GM13977 (cell line): ENCODE measurements at regions not wholly inside any gene's neighbourhood (a gene's known extent, or its start where the extent isn't known, plus 50 kb on each side); places are given as distances from the start of the nearest gene placed in this dataset.
"Not testable (repeated sequence)": the region's sequence is repeated elsewhere in the genome, so short reads cannot be mapped to it uniquely, and the experiment has no call there.

Experiments used
- DNase-seq: peaks from one replicate; pipeline ENCODE4 v3.0.0; 2012; ENCODE audit warnings: low spot score
- in situ Hi-C: fragments of 300-500 bp; cut with MboI; formaldehyde crosslinking; loops from one replicate; pipeline ENCODE4 v1.12.0; 2022; ENCODE audit warnings: low sequenced_read_pairs, low pct_unique_long_range_greater_than_20kb, mixed read lengths, inconsistent platforms; ENCODE audit not compliant: unreplicated experiment
- TF ChIP-seq, protein P1 (sequence below): IDR thresholded peaks from 2 replicates; pipeline ENCODE4 v1.5.1; 2012; ENCODE audit warnings: mild to moderate bottlenecking, control low read depth; ENCODE audit not compliant: insufficient read depth; ENCODE audit errors: extremely low read depth, missing control alignments

DNA sequence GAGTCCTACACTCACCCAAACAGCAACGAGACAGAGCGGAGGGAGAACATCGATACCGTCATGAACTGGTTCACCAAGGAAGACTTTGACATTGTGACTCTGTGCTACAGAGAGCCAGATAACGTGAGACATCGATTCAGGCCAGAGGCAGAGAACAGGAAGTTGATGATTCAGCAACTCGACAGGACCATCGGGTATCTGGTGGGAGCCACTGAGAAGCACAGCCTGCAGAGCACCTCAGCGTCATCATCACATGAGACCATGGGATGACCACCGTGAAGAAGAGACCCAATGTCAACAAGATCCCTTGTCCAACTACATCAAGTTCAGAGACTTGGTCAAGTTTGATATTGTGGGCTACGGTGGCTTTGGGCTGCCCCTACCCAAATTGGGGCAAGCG, 60.8 kb upstream of the DEFB108B start:
- in situ Hi-C loops, DNase-seq: not testable (repeated sequence)

DNA sequence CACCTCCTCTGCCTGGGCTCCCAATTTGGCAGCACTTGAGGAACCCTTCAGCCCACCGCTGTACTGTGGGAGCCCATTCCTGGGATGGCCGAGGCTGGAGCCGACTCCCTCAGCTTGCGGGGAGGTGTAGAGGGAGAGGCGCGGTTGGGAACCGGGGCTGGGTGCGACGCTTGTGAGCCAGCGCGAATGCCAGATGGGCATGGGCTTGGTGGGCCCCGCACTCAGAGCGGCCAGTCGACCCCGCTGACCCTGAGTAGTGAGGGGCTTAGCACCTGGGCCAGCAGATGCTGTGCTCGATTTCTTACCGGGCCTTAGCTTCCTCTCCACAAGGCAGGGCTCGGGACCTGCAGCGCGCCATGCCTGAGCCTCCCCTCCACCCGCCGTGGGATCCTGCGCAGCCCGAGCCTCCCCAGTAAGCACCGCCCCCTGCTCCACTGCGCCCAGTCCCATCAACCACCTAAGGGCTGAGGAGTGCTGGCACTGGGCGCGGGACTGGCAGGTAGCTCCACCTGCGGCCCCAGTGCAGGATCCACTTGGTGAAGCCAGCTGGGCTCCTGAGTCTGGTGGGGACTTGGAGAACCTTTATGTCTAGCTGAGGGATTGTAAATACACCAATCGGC, 58.3 kb upstream of the DEFB108B start:
- no peak for DNase-seq
- TF ChIP-seq, protein P1, sequence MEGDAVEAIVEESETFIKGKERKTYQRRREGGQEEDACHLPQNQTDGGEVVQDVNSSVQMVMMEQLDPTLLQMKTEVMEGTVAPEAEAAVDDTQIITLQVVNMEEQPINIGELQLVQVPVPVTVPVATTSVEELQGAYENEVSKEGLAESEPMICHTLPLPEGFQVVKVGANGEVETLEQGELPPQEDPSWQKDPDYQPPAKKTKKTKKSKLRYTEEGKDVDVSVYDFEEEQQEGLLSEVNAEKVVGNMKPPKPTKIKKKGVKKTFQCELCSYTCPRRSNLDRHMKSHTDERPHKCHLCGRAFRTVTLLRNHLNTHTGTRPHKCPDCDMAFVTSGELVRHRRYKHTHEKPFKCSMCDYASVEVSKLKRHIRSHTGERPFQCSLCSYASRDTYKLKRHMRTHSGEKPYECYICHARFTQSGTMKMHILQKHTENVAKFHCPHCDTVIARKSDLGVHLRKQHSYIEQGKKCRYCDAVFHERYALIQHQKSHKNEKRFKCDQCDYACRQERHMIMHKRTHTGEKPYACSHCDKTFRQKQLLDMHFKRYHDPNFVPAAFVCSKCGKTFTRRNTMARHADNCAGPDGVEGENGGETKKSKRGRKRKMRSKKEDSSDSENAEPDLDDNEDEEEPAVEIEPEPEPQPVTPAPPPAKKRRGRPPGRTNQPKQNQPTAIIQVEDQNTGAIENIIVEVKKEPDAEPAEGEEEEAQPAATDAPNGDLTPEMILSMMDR = no peak
- in situ Hi-C loops = no loop called here

DNA sequence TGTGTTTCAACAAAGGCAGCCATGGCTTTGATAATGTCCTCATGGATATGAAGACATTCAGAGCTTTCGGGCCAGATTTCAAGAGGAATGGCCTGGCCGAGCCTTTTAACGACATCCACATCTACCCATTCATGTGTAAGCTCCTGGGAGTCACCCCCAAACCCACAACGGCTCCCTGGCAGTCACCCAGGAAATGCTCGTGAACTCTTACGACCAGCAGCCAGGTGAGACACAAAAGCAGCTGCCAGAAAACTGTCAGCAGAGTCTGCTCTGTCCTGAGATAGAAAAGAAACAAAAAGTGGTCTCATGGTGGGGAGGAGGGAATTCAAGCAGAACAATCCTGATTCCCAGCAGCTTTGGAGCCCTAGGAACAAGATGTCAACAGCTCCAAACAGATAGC, 52.9 kb upstream of the DEFB108B start:
- DNase-seq, in situ Hi-C loops: not testable (repeated sequence)

DNA sequence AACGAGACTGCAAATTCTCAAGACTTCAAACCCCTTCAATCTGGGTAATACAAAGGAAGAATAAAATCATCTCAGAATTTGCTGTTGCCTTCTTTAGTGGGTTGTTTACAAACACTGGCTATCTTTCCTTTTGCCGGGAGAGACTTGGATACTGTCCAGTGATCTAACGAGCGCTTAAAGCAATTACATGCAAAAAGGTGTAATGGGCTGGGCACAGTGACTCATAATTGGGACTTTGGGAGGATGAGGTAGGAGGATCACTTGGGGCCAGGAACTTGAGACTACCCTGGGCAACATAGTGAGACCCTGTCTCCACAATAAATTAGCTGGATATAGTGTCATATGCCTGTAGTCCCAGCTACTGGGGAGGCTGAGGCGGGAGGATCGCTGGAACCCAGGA, 52.2 kb upstream of the DEFB108B start:
- in situ Hi-C loops, DNase-seq: not testable (repeated sequence)

DNA sequence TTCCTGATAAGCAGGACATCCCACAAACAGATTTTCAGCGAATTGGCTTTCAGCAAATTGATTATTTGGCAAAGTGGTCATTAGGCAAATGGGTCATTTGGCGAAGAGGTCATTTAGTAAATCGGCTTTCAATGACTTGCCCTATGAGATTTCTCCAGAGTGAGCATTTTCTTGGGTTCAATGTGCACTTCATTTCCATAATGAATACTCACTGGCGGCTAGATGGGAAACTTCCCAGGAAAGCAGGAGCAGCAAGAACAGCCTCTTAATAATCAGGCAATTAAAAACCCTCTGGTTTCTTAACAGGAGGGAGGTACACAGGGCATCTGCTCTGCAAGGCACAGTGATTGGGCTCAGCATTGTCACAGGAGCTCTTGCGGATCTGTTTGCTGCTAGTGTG, 51.5 kb upstream of the DEFB108B start:
- in situ Hi-C loops = not testable (repeated sequence)

DNA sequence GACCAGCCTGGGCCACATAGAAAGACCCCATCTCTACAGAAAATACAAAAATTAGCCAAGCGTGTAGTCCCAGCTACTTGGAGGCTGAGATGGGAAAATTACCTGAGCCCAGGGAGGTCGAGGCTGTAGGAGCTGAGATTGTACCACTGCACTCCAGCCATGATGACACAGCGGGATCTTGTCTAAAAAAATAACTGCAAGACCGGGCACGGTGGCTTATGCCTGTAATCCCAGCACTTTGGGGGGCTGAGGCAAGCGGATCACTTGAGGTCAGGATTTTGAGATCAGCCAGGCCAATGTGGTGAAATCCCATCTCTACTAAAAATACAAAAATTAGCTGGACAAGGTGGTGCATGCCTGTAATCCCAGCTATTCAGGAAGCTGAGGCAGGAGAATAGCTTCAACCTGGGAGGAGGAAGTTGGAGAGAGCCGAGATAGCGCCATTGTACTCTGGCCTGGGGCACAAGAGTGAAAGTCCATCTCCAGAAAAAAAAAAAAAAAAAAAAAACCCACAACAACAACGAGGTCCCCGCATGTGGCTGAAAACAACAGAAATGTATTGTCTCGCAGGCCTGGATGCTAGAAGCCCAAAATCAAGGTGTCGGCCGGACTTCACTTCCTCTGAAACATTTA, 50.7 kb upstream of the DEFB108B start:
- DNase-seq, in situ Hi-C loops: not testable (repeated sequence)

More for the DNA sequence above, 51.5 kb upstream of the DEFB108B start:
- DNase-seq = not testable (repeated sequence)

DNA sequence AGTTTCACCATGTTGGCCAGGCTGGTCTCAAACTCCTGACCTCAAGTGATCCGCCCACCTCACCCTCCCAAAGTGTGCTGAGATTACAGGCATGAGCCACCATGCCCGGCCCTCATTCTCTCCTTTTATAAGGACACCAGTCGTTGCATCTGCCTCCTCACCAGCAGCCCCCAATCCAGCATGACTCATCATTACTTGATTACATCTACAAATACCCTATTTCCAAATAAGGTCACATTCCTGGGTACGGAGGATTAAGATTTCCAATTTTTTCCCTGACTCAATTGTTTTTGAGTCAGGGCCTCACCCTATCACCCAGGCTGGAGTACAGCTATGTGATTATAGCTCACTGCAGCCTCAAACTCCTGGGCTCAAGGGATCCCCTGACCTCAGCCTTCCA, 49.8 kb upstream of the DEFB108B start:
- DNase-seq, in situ Hi-C loops: not testable (repeated sequence)
